Activated T-cell treated with anti-CD3 and anti-CD28 coated beads for 48 hours (primary cell): ENCODE measurements at regions not wholly inside any gene's neighbourhood (a gene's known extent, or its start where the extent isn't known, plus 50 kb on each side); places are given as distances from the start of the nearest gene placed in this dataset.

Experiments
- DNase-seq: peaks from one replicate; pipeline ENCODE4 v3.0.0-alpha.2; 2020; ENCODE audit warnings: low read depth

GRCh38 chr3:27861046-27862036 is 139.2 kb upstream of the EOMES start:
- DNase-seq, result no peak

GRCh38 chr3:27865731-27866130 is 143.6 kb upstream of the EOMES start:
- no peak for DNase-seq

GRCh38 chr3:27869152-27869551 is 147.0 kb upstream of the EOMES start:
- no peak for DNase-seq

GRCh38 chr3:27877061-27878013 is 155.2 kb upstream of the EOMES start:
- DNase-seq, result no peak

GRCh38 chr3:27878014-27878383 is 155.9 kb upstream of the EOMES start:
- no peak for DNase-seq

- no peak for DNase-seq
Measured at GRCh38 chr3:27880969-27881892, 159.1 kb upstream of the EOMES start.

- no peak for DNase-seq
Measured at GRCh38 chr3:27883266-27883665, 161.1 kb upstream of the EOMES start.

- no peak for DNase-seq
Measured at GRCh38 chr3:27885641-27886040, 163.5 kb upstream of the EOMES start.

GRCh38 chr3:27888562-27888961 is 166.4 kb upstream of the EOMES start:
- no peak for DNase-seq

- no peak for DNase-seq
Measured at GRCh38 chr3:27889745-27890144, 167.6 kb upstream of the EOMES start.

GRCh38 chr3:27900316-27900715 is 178.2 kb upstream of the EOMES start:
- DNase-seq, result no peak

- DNase-seq, result no peak
Measured at GRCh38 chr3:27903446-27903845, 181.3 kb upstream of the EOMES start.

GRCh38 chr3:27905625-27906024 is 183.5 kb upstream of the EOMES start:
- no peak for DNase-seq

GRCh38 chr3:27907148-27907547 is 185.0 kb upstream of the EOMES start:
- DNase-seq, result no peak

- no peak for DNase-seq
Measured at GRCh38 chr3:27907929-27908328, 185.8 kb upstream of the EOMES start.

- no peak for DNase-seq
Measured at GRCh38 chr3:27910456-27910855, 188.3 kb upstream of the EOMES start.

GRCh38 chr3:27914199-27914598 is 192.1 kb upstream of the EOMES start:
- DNase-seq, result no peak

GRCh38 chr3:27923349-27924068 is 201.4 kb upstream of the EOMES start:
- no peak for DNase-seq

- DNase-seq, result no peak
Measured at GRCh38 chr3:27927882-27928281, 205.8 kb upstream of the EOMES start.

GRCh38 chr3:27930052-27930602 is 208.0 kb upstream of the EOMES start:
- DNase-seq, result no peak

GRCh38 chr3:27935492-27935891 is 213.4 kb upstream of the EOMES start:
- no peak for DNase-seq
